ENCODE measurements at regions not wholly inside any gene's neighbourhood (a gene's known extent, or its start where the extent isn't known, plus 50 kb on each side); places are given as distances from the start of the nearest gene placed in this dataset.
"Not testable (repeated sequence)": the region's sequence is repeated elsewhere in the genome, so short reads cannot be mapped to it uniquely, and the experiment has no call there.

GRCh38 chr1:191388283-191388682 lies 770.0 kb upstream of the RGS18 start:
- no peak for DNase-seq

GRCh38 chr1:191396622-191397021 lies 761.6 kb upstream of the RGS18 start:
- no peak for DNase-seq

GRCh38 chr1:191398551-191398950 lies 759.7 kb upstream of the RGS18 start:
- no peak for DNase-seq

- no peak for DNase-seq
Observed at GRCh38 chr1:191405417-191405816, 752.8 kb upstream of the RGS18 start.

- DNase-seq, result no peak
Observed at GRCh38 chr1:191414981-191415640, 743.2 kb upstream of the RGS18 start.

GRCh38 chr1:191419842-191420241 lies 738.4 kb upstream of the RGS18 start:
- DNase-seq, result no peak

- no peak for DNase-seq
Observed at GRCh38 chr1:191427593-191427992, 730.7 kb upstream of the RGS18 start.

GRCh38 chr1:191432817-191433216 lies 725.4 kb upstream of the RGS18 start:
- DNase-seq, result no peak

- no peak for DNase-seq
Observed at GRCh38 chr1:191438979-191439378, 719.3 kb upstream of the RGS18 start.

GRCh38 chr1:191448279-191448678 lies 710.0 kb upstream of the RGS18 start:
- DNase-seq, result not testable (repeated sequence)

- DNase-seq, result no peak
Observed at GRCh38 chr1:191452586-191452985, 705.7 kb upstream of the RGS18 start.

- no peak for DNase-seq
Observed at GRCh38 chr1:191453487-191453886, 704.8 kb upstream of the RGS18 start.

GRCh38 chr1:191457889-191458288 lies 700.4 kb upstream of the RGS18 start:
- DNase-seq, result no peak

GRCh38 chr1:191460234-191460633 lies 698.0 kb upstream of the RGS18 start:
- DNase-seq, result no peak

GRCh38 chr1:191483988-191484387 lies 674.3 kb upstream of the RGS18 start:
- DNase-seq, result no peak

GRCh38 chr1:191490303-191490702 lies 668.0 kb upstream of the RGS18 start:
- no peak for DNase-seq

- DNase-seq, result no peak
Observed at GRCh38 chr1:191495040-191495439, 663.2 kb upstream of the RGS18 start.

GRCh38 chr1:191498318-191498717 lies 659.9 kb upstream of the RGS18 start:
- DNase-seq, result no peak

GRCh38 chr1:191498825-191499224 lies 659.4 kb upstream of the RGS18 start:
- DNase-seq, result no peak

- DNase-seq, result no peak
Observed at GRCh38 chr1:191504999-191505398, 653.3 kb upstream of the RGS18 start.

- no peak for DNase-seq
Observed at GRCh38 chr1:191508239-191508638, 650.0 kb upstream of the RGS18 start.

GRCh38 chr1:191511480-191511879 lies 646.8 kb upstream of the RGS18 start:
- DNase-seq, result not testable (repeated sequence)

GRCh38 chr1:191517826-191518225 lies 640.4 kb upstream of the RGS18 start:
- DNase-seq, result no peak

- DNase-seq, result no peak
Observed at GRCh38 chr1:191519519-191519918, 638.7 kb upstream of the RGS18 start.

- no peak for DNase-seq
Observed at GRCh38 chr1:191520345-191520744, 637.9 kb upstream of the RGS18 start.

All from NCI-H345 (cell line).